Kidney (tissue), 13 donors: ENCODE measurements at regions not wholly inside any gene's neighbourhood (a gene's known extent, or its start where the extent isn't known, plus 50 kb on each side); places are given as distances from the start of the nearest gene placed in this dataset.
A peak's percentile ranks its signal among the peaks of the same experiment; 100 is the strongest.

ENCODE experiments used
- DNase-seq, 5 donors: peaks; one replicate each; pipeline ENCODE4 v3.0.0-alpha.2; 2013 to 2020
- FAIRE-seq: peaks from 2 replicates; lab custom pipeline; 2012; peaks lifted over from hg19 to GRCh38; lab: Jason Lieb, UNC
- H3K27ac ChIP-seq, 2 donors: one replicate each; pipeline ENCODE4 v1.7.0; 2013; ENCODE audit warnings: low read depth in 2 of 2, low read length in 2 of 2, inconsistent platforms in 1 of 2
- H3K27me3 ChIP-seq: one replicate; pipeline ENCODE4 v1.7.1; 2013; ENCODE audit warnings: low read length, inconsistent platforms; ENCODE audit not compliant: control insufficient read depth, insufficient read depth
- H3K36me3 ChIP-seq, 3 donors: one replicate each; pipeline versions ENCODE4 v1.7.0 to v1.7.1; 2013; ENCODE audit warnings: low read length in 3 of 3, control low read depth in 1 of 3, inconsistent platforms in 1 of 3; ENCODE audit not compliant: insufficient read depth in 3 of 3, control insufficient read depth in 2 of 3
- H3K4me1 ChIP-seq, 3 donors: one replicate each; pipeline versions ENCODE4 v1.7.0 to v1.7.1; 2013; ENCODE audit warnings: low read length in 3 of 3, inconsistent platforms in 1 of 3, low read depth in 1 of 3; ENCODE audit not compliant: control insufficient read depth in 2 of 3, insufficient read depth in 2 of 3
- H3K4me3 ChIP-seq, 3 donors: one replicate each; pipeline versions ENCODE4 v1.7.0 to v1.8.1; 2013; ENCODE audit warnings: low read length in 3 of 3, control low read depth in 1 of 3, inconsistent platforms in 1 of 3
- H3K9ac ChIP-seq, 3 donors: one replicate each; pipeline versions ENCODE4 v1.7.0 to v1.7.1; 2013; ENCODE audit warnings: low read length in 3 of 3, control low read depth in 1 of 3, inconsistent platforms in 1 of 3
- H3K9me3 ChIP-seq, 3 donors: one replicate each; pipeline versions ENCODE4 v1.7.0 to v1.7.1; 2013; ENCODE audit warnings: low read length in 3 of 3, control low read depth in 1 of 3, inconsistent platforms in 1 of 3; ENCODE audit not compliant: control insufficient read depth in 2 of 3, insufficient read depth in 1 of 3
- intact Hi-C: fragments of 100-400 bp; cut with DNase I; formaldehyde crosslinking; loops from one replicate; pipeline ENCODE4 v1.11.1; 2022
- TF ChIP-seq, protein P1 (sequence below): IDR thresholded peaks from 3 replicates; pipeline ENCODE4 v1.5.1; 2012; ENCODE audit warnings: mild to moderate bottlenecking, moderate library complexity, borderline replicate concordance; ENCODE audit not compliant: insufficient read depth; ENCODE audit errors: extremely low read depth
- donor health status: control.
- donor health status: control.
- donor health status: control.
- donor health status: control.
- donor health status: control.
- donor health status: DM: yes; HTN: yes; CAD: no.
- donor health status: Normal renal cell carcinoma (clear cell type).

DNA sequence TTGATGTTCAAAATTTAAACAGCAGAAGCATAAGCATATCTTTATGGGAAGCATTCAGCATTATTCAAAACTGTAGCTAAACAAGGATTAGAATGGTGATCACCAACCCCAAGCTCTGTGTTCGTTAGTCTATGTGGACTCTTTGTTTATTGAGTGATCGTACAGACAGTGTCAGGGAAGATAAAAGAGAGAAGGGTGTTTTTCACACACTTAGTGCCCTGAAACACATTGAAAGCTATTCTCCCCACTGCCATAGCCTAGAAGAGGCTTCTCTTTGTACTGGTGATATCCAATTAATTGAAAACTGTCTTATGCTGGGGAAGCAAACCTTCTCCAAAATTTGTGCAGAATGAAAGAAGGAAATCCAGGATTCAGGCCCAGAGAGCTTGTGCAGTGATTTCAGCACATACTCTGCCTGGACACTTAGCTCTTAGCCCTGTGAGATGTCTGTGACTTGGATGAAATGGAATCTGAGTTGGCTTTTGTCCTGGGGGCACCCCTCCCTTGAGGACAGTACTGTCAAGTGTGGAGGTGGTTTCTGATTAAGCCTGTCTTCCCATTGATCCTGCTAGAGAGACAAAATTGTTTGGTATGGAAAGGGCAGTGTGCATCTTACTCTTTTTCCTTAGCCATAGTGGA lies 125.7 kb upstream of the MTHFD1L start:
- Histone ChIP-seq H3K9ac (no peak overlapping the region), H3K9me3 (no peaks in the 10 kb centered on the region), H3K4me3 (no peak overlapping the region), H3K36me3 (no peaks in the 10 kb centered on the region), H3K27ac (no peak overlapping the region), H3K4me1 (no peaks in the 10 kb centered on the region), H3K27me3 (no peaks in the 10 kb centered on the region)
- intact Hi-C loops, result no loop called here
- no peak for DNase-seq
- FAIRE-seq, result no peak
- TF ChIP-seq, protein P1, sequence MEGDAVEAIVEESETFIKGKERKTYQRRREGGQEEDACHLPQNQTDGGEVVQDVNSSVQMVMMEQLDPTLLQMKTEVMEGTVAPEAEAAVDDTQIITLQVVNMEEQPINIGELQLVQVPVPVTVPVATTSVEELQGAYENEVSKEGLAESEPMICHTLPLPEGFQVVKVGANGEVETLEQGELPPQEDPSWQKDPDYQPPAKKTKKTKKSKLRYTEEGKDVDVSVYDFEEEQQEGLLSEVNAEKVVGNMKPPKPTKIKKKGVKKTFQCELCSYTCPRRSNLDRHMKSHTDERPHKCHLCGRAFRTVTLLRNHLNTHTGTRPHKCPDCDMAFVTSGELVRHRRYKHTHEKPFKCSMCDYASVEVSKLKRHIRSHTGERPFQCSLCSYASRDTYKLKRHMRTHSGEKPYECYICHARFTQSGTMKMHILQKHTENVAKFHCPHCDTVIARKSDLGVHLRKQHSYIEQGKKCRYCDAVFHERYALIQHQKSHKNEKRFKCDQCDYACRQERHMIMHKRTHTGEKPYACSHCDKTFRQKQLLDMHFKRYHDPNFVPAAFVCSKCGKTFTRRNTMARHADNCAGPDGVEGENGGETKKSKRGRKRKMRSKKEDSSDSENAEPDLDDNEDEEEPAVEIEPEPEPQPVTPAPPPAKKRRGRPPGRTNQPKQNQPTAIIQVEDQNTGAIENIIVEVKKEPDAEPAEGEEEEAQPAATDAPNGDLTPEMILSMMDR, result no peak

DNA sequence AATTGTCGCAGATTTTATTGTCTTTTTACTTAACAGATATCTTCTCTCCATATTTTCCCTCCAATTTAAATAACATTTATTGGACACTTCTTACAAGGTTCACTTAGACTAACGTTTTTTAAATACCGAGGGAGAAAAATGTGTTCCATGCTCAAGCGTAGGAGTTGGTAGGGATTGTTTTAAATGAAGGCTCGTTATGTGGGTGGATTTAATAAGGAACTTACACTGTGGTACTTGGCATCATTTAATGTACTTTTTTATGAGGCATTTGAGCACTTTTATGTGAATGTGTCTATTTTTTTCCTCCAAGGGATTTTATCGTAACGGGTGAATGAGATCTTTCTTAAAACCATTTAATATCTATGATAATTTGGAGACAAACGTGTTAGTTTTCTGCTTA lies 125.0 kb upstream of the MTHFD1L start:
- Histone ChIP-seq H3K4me1 (no peaks in the 10 kb centered on the region), H3K36me3 (no peaks in the 10 kb centered on the region), H3K9me3 (no peaks in the 10 kb centered on the region), H3K27me3 (no peaks in the 10 kb centered on the region), H3K4me3 (no peak overlapping the region), H3K9ac (no peak overlapping the region), H3K27ac (no peak overlapping the region)
- intact Hi-C loops, result no loop called here
- FAIRE-seq (no peak), DNase-seq (no peak)
- TF ChIP-seq, protein P1, result no peak

DNA sequence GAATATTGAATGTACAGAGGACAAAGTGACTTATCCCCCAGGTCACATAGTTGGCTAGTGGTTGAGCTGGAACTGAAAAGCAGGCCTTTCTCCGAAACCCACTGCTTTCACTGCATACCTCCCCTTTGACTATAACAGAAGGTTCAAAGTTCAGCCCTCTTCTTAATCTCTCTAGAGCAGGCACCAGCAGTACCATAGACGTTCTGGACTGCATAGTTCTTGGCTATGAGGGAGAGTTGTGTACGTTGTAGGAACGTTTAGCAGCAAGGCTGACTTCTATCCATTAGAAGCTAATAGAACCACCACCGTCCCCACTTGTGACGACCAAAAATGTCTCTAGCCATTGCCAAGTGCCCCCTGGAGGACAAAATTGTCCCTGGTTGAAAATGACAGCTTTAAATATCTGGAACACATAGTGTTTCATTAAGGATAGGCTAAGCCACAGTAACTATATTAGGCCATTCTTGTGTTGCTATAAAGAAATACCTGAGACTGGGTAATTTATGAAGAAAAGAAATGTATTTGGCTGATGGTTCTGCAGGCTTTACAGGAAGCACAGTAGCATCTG lies 123.8 kb upstream of the MTHFD1L start:
- Histone ChIP-seq H3K27ac (no peak overlapping the region), H3K4me3 (no peak overlapping the region), H3K4me1 (peaks cover 0 to 1% (median 0%) of the 10 kb centered on the region in 3 donors), H3K27me3 (no peaks in the 10 kb centered on the region), H3K9ac (no peak overlapping the region), H3K36me3 (no peaks in the 10 kb centered on the region), H3K9me3 (no peaks in the 10 kb centered on the region)
- TF ChIP-seq, protein P1, result peak; percentile 23
- DNase-seq, result no peak
- FAIRE-seq, result no peak
- intact Hi-C loops, result no loop called here
